Ascending aorta (tissue), 2 donors: ENCODE measurements at regions not wholly inside any gene's neighbourhood (a gene's known extent, or its start where the extent isn't known, plus 50 kb on each side); places are given as distances from the start of the nearest gene placed in this dataset.

Experiments
- DNase-seq, 2 donors: peaks; one replicate each; pipeline ENCODE4 v3.0.0-alpha.2; 2019; ENCODE audit warnings: low spot score in 2 of 2
- H3K27ac ChIP-seq, 2 donors: fragments of 200-600 bp; sonication (generic); one replicate each; pipeline ENCODE4 v1.5.1; 2016 to 2017; ENCODE audit warnings: mild to moderate bottlenecking in 1 of 2
- H3K27me3 ChIP-seq: fragments of 200-600 bp; sonication (generic); one replicate; pipeline ENCODE4 v1.5.1; 2017
- H3K36me3 ChIP-seq, 2 donors: fragments of 200-600 bp; sonication (generic); one replicate each; pipeline ENCODE4 v1.5.1; 2016
- H3K4me1 ChIP-seq, 2 donors: fragments of 200-600 bp; sonication (generic); one replicate each; pipeline ENCODE4 v1.5.1; 2016 to 2017; ENCODE audit warnings: mild to moderate bottlenecking in 1 of 2
- H3K4me3 ChIP-seq, 2 donors: fragments of 200-600 bp; sonication (generic); one replicate each; pipeline ENCODE4 v1.5.1; 2016 to 2017; ENCODE audit warnings: mild to moderate bottlenecking in 1 of 2
- H3K9me3 ChIP-seq, 2 donors: fragments of 200-600 bp; sonication (generic); one replicate each; pipeline ENCODE4 v1.5.1; 2016
- intact Hi-C: fragments of 100-400 bp; cut with DNase I; formaldehyde crosslinking; loops from one replicate; pipeline ENCODE4 v1.15.1; 2023
- TF ChIP-seq, protein P1 (sequence below), 3 experiments: fragments of 200-600 bp in 2 of 3; fragments of 450-650 bp in 1 of 3; sonication (generic) in 2 of 3; IDR thresholded peaks; one replicate each; pipeline ENCODE4 v1.5.1; 2016 to 2019; ENCODE audit warnings: antibody characterized with exemption in 3 of 3, mild to moderate bottlenecking in 1 of 3, moderate library complexity in 1 of 3

GRCh38 chr20:11448554-11448953 lies 469.1 kb upstream of the BTBD3 start:
- no peak overlapping the region for H3K4me3 ChIP-seq
- no peaks in the 10 kb centered on the region for H3K27me3 ChIP-seq
- no peaks in the 10 kb centered on the region for H3K36me3 ChIP-seq
- H3K27ac ChIP-seq, result no peak overlapping the region
- H3K4me1 ChIP-seq, result no peaks in the 10 kb centered on the region
- TF ChIP-seq, protein P1, sequence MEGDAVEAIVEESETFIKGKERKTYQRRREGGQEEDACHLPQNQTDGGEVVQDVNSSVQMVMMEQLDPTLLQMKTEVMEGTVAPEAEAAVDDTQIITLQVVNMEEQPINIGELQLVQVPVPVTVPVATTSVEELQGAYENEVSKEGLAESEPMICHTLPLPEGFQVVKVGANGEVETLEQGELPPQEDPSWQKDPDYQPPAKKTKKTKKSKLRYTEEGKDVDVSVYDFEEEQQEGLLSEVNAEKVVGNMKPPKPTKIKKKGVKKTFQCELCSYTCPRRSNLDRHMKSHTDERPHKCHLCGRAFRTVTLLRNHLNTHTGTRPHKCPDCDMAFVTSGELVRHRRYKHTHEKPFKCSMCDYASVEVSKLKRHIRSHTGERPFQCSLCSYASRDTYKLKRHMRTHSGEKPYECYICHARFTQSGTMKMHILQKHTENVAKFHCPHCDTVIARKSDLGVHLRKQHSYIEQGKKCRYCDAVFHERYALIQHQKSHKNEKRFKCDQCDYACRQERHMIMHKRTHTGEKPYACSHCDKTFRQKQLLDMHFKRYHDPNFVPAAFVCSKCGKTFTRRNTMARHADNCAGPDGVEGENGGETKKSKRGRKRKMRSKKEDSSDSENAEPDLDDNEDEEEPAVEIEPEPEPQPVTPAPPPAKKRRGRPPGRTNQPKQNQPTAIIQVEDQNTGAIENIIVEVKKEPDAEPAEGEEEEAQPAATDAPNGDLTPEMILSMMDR (IDR thresholded peaks at IDR 0.05), result no peak
- intact Hi-C loops, result no loop called here
- no peak for DNase-seq
- no peaks in the 10 kb centered on the region for H3K9me3 ChIP-seq

DNA sequence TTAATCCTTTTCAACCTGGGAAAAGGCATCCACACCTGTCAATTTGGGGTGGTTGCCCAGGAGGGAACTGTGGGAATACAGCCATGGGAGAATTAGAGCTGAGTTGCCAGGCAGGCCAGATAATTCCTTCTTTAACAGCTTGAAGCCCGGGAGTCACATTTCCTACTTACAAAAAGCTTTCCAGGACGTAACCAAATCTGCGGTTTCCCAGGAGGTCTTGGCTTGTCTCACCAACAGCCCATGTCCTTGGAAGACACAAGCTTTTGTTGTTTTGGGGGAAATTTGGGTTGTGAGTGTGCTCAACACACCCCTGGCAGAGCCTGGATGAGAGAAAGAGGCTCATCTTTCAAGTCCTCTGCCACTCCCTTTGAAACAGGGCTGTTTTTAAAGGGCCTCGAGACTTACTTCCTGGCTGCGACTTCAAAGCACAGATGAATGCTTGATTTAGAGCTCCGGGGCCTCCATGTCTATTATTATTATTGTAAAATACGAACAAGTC lies 465.9 kb upstream of the BTBD3 start:
- intact Hi-C loops, result no loop called here
- DNase-seq, result no peak
- Histone ChIP-seq H3K27ac (no peak overlapping the region), H3K4me1 (no peaks in the 10 kb centered on the region), H3K27me3 (no peaks in the 10 kb centered on the region), H3K4me3 (no peak overlapping the region), H3K36me3 (no peaks in the 10 kb centered on the region), H3K9me3 (no peaks in the 10 kb centered on the region)
- TF ChIP-seq, protein P1 (IDR thresholded peaks at IDR 0.05), result no peak

DNA sequence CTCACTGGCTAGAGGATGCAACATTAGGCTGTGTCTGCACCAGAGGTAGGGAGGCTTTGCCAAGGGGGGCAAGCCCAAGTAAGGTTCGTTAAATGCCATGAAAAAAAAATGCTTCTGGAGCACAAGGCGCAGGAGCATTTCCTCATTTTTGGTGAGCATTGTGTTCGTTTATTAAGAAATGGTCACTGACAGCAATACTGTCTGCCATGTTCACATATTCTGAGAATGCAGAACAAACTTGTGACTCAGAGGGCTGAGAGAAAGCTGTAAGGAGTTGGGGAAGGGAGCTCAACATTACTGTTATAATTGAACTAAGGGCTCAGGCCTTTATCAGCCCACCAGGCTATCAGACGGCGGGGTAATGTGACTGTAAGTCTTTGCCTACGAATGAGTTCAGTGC lies 465.4 kb upstream of the BTBD3 start:
- intact Hi-C loops, result no loop called here
- TF ChIP-seq, protein P1 (IDR thresholded peaks at IDR 0.05), result no peak
- no peak overlapping the region for H3K4me3 ChIP-seq
- no peak for DNase-seq
- H3K36me3 ChIP-seq, result no peaks in the 10 kb centered on the region
- no peaks in the 10 kb centered on the region for H3K27me3 ChIP-seq
- H3K27ac ChIP-seq, result no peak overlapping the region
- H3K9me3 ChIP-seq, result no peaks in the 10 kb centered on the region
- H3K4me1 ChIP-seq, result no peaks in the 10 kb centered on the region

DNA sequence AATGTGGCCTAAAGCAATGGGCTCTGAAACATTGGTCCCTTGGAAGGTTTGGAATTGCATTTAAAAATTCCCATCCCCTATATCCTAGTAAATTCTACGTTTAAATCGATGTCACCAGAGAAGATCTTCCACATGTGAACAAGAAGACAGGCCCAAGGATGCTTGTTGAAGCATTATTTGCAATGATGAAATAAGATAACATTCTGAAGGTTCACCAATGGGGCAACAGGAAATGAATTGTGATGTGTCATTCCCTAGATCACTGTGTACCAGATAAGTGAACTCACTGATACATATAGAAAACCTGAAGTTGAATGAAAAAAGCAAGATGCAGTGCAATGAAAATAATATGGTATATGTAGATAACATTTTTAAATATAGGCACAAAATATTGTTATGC lies 464.3 kb upstream of the BTBD3 start:
- no peak for DNase-seq
- H3K9me3 ChIP-seq, result no peaks in the 10 kb centered on the region
- no peaks in the 10 kb centered on the region for H3K27me3 ChIP-seq
- H3K4me1 ChIP-seq, result no peaks in the 10 kb centered on the region
- TF ChIP-seq, protein P1 (IDR thresholded peaks at IDR 0.05), result no peak
- H3K36me3 ChIP-seq, result no peaks in the 10 kb centered on the region
- H3K4me3 ChIP-seq, result no peak overlapping the region
- intact Hi-C loops, result no loop called here
- H3K27ac ChIP-seq, result no peak overlapping the region

- H3K27me3 ChIP-seq, result no peaks in the 10 kb centered on the region
- no peaks in the 10 kb centered on the region for H3K9me3 ChIP-seq
- DNase-seq, result no peak
- H3K36me3 ChIP-seq, result no peaks in the 10 kb centered on the region
- intact Hi-C loops, result no loop called here
- no peak overlapping the region for H3K27ac ChIP-seq
- H3K4me1 ChIP-seq, result no peaks in the 10 kb centered on the region
- TF ChIP-seq, protein P1 (IDR thresholded peaks at IDR 0.05), result no peak
- H3K4me3 ChIP-seq, result no peak overlapping the region
Measured at GRCh38 chr20:11454966-11455799, 462.5 kb upstream of the BTBD3 start.
